Colonic mucosa (tissue), 4 donors: ENCODE measurements at regions not wholly inside any gene's neighbourhood (a gene's known extent, or its start where the extent isn't known, plus 50 kb on each side); places are given as distances from the start of the nearest gene placed in this dataset.

Source experiments
- DNase-seq: peaks from one replicate; pipeline ENCODE4 v3.0.0-alpha.2; 2020
- H3K27ac ChIP-seq: fragments of 200-600 bp; one replicate; pipeline ENCODE4 v1.8.0; 2021
- H3K27me3 ChIP-seq: fragments of 200-600 bp; one replicate; pipeline ENCODE4 v1.8.0; 2021
- H3K36me3 ChIP-seq: fragments of 200-600 bp; one replicate; pipeline ENCODE4 v1.8.0; 2021
- H3K4me1 ChIP-seq: fragments of 200-600 bp; one replicate; pipeline ENCODE4 v1.8.0; 2021; ENCODE audit warnings: mild to moderate bottlenecking
- H3K4me3 ChIP-seq: fragments of 200-600 bp; one replicate; pipeline ENCODE4 v1.8.0; 2021
- H3K9ac ChIP-seq, 2 donors: one replicate each; pipeline ENCODE4 v1.7.0; 2013; ENCODE audit warnings: control low read depth in 2 of 2, low read depth in 2 of 2, low read length in 2 of 2
- H3K9me3 ChIP-seq: fragments of 200-600 bp; one replicate; pipeline ENCODE4 v1.8.0; 2021
- intact Hi-C: fragments of 100-400 bp; cut with DNase I; formaldehyde crosslinking; loops from one replicate; pipeline ENCODE4 v1.14.1; 2022
- TF ChIP-seq, protein P1 (sequence below): fragments of 200-600 bp; IDR thresholded peaks from one replicate; pipeline ENCODE4 v1.8.0; 2022; ENCODE audit warnings: antibody characterized with exemption, mild to moderate bottlenecking
- donor health status: healthy.
- donor health status: DM: no; HTN: no; CAD: no.
- donor health status: DM: no; HTN: no; CAD: no.

- DNase-seq = no peak
- no peak overlapping the region for H3K4me3 ChIP-seq
- no peaks in the 10 kb centered on the region for H3K4me1 ChIP-seq
- intact Hi-C loops = no loop called here
- TF ChIP-seq, protein P1, sequence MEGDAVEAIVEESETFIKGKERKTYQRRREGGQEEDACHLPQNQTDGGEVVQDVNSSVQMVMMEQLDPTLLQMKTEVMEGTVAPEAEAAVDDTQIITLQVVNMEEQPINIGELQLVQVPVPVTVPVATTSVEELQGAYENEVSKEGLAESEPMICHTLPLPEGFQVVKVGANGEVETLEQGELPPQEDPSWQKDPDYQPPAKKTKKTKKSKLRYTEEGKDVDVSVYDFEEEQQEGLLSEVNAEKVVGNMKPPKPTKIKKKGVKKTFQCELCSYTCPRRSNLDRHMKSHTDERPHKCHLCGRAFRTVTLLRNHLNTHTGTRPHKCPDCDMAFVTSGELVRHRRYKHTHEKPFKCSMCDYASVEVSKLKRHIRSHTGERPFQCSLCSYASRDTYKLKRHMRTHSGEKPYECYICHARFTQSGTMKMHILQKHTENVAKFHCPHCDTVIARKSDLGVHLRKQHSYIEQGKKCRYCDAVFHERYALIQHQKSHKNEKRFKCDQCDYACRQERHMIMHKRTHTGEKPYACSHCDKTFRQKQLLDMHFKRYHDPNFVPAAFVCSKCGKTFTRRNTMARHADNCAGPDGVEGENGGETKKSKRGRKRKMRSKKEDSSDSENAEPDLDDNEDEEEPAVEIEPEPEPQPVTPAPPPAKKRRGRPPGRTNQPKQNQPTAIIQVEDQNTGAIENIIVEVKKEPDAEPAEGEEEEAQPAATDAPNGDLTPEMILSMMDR = no peak
- no peak overlapping the region for H3K9ac ChIP-seq
- no peaks in the 10 kb centered on the region for H3K36me3 ChIP-seq
- H3K27ac ChIP-seq = no peak overlapping the region
- no peaks in the 10 kb centered on the region for H3K27me3 ChIP-seq
- H3K9me3 ChIP-seq = no peaks in the 10 kb centered on the region
These were observed 640.8 kb upstream of the INTU start for GRCh38 chr4:126991965-126992364.

GRCh38 chr4:126992910-126993309 is 639.8 kb upstream of the INTU start:
- Histone ChIP-seq H3K27ac (no peak overlapping the region), H3K9ac (no peak overlapping the region), H3K27me3 (no peaks in the 10 kb centered on the region), H3K9me3 (no peaks in the 10 kb centered on the region), H3K4me3 (no peak overlapping the region), H3K36me3 (no peaks in the 10 kb centered on the region), H3K4me1 (no peaks in the 10 kb centered on the region)
- no peak for DNase-seq
- TF ChIP-seq, protein P1 = no peak
- intact Hi-C loops = no loop called here

DNA sequence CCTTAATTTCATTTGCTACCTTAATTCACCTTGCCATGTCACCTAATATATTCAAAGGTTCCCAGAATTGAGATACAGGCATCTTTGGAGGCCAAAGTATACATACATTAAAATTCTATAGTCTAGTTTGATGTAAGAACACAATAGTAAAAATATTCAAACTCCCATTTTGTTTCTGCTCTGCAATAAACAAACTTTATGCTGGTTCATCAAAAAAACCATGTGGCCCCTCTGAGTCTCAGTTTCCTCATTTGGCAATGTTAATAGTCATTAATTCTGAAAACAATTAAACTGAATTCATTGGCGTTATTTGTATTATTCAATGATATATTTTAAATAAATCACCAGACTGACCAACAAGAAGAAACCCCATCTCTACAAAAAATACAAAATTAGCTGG is 639.4 kb upstream of the INTU start:
- Histone ChIP-seq H3K4me3 (no peak overlapping the region), H3K4me1 (no peaks in the 10 kb centered on the region), H3K9ac (no peak overlapping the region), H3K27me3 (no peaks in the 10 kb centered on the region), H3K9me3 (no peaks in the 10 kb centered on the region), H3K27ac (no peak overlapping the region), H3K36me3 (no peaks in the 10 kb centered on the region)
- TF ChIP-seq, protein P1 = no peak
- intact Hi-C loops = no loop called here
- DNase-seq = no peak

- H3K4me3 ChIP-seq = no peak overlapping the region
- H3K9me3 ChIP-seq = no peaks in the 10 kb centered on the region
- H3K9ac ChIP-seq = no peak overlapping the region
- intact Hi-C loops = no loop called here
- no peaks in the 10 kb centered on the region for H3K4me1 ChIP-seq
- H3K27ac ChIP-seq = no peak overlapping the region
- TF ChIP-seq, protein P1 = no peak
- H3K36me3 ChIP-seq = no peaks in the 10 kb centered on the region
- no peaks in the 10 kb centered on the region for H3K27me3 ChIP-seq
- no peak for DNase-seq
These were observed 637.5 kb upstream of the INTU start for GRCh38 chr4:126995235-126995634.

DNA sequence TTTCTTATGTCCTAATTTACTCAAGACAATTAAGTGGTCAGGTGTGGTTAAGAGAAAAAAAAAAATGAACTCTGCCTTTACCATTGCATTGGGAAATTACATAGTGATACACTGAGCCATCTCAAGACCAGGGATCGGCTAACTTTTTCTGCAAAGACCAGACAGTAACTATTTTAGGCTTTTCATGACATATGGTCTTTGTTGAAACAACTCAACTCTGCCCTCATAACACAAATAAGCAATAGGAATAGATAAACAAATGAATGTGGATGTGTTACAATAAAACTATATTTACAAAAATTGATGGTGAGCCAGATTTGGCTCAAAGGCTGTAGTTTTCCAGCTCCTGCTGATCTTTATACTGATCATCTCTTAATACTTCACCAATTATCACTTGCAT is 632.6 kb upstream of the INTU start:
- intact Hi-C loops = no loop called here
- no peaks in the 10 kb centered on the region for H3K4me1 ChIP-seq
- H3K9me3 ChIP-seq = no peaks in the 10 kb centered on the region
- no peaks in the 10 kb centered on the region for H3K27me3 ChIP-seq
- no peak for DNase-seq
- H3K27ac ChIP-seq = no peak overlapping the region
- TF ChIP-seq, protein P1 = no peak
- no peak overlapping the region for H3K9ac ChIP-seq
- H3K4me3 ChIP-seq = no peak overlapping the region
- H3K36me3 ChIP-seq = no peaks in the 10 kb centered on the region

DNA sequence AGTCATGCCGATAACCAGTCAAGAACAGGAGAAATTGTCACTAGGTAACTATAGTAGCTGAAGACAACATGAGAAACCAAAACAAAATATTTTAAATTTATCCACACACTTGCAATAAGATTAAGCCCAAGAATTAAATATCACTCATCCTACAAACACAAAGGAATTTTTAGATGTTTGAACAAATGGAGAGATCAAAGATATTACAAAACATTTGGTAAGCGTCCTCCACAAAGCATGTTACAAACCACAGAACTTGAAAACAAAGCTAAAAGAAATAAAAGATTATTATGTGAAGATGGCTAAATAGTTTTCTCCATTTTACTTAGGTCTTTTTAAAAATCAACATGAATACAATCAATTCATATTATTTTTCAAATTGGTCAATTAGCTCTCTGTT is 631.9 kb upstream of the INTU start:
- Histone ChIP-seq H3K9ac (no peak overlapping the region), H3K27me3 (no peaks in the 10 kb centered on the region), H3K4me1 (no peaks in the 10 kb centered on the region), H3K4me3 (no peak overlapping the region), H3K27ac (no peak overlapping the region), H3K9me3 (no peaks in the 10 kb centered on the region), H3K36me3 (no peaks in the 10 kb centered on the region)
- intact Hi-C loops = no loop called here
- DNase-seq = no peak
- TF ChIP-seq, protein P1 = no peak
